Right lobe of liver (tissue), 4 donors: ENCODE measurements at regions not wholly inside any gene's neighbourhood (a gene's known extent, or its start where the extent isn't known, plus 50 kb on each side); places are given as distances from the start of the nearest gene placed in this dataset.

Experiments used
- POLR2A ChIP-seq: fragments of 450-650 bp; IDR thresholded peaks from one replicate; pipeline ENCODE4 v1.6.1; 2017; ENCODE audit warnings: antibody characterized with exemption, mild to moderate bottlenecking
- TF ChIP-seq, protein P1 (sequence below), 4 donors: fragments of 200-600 bp in 3 of 4; fragments of 450-650 bp in 1 of 4; IDR thresholded peaks; one replicate each; pipeline versions ENCODE4 v1.5.1 to v1.8.0; 2016 to 2022; ENCODE audit warnings: antibody characterized with exemption in 4 of 4, mild to moderate bottlenecking in 2 of 4
- donor health status: DM: no; HTN: no; CAD: no.
- donor health status: DM: no; HTN: no; CAD: no.
- donor health status: DM: no; HTN: yes; CAD: no.

GRCh38 chr6:47413752-47414422 is 63.7 kb upstream of the CD2AP start:
- TF ChIP-seq, protein P1, sequence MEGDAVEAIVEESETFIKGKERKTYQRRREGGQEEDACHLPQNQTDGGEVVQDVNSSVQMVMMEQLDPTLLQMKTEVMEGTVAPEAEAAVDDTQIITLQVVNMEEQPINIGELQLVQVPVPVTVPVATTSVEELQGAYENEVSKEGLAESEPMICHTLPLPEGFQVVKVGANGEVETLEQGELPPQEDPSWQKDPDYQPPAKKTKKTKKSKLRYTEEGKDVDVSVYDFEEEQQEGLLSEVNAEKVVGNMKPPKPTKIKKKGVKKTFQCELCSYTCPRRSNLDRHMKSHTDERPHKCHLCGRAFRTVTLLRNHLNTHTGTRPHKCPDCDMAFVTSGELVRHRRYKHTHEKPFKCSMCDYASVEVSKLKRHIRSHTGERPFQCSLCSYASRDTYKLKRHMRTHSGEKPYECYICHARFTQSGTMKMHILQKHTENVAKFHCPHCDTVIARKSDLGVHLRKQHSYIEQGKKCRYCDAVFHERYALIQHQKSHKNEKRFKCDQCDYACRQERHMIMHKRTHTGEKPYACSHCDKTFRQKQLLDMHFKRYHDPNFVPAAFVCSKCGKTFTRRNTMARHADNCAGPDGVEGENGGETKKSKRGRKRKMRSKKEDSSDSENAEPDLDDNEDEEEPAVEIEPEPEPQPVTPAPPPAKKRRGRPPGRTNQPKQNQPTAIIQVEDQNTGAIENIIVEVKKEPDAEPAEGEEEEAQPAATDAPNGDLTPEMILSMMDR (IDR thresholded peaks at IDR 0.05), result peak; percentile 87 to 94 (median 90)
- TF ChIP-seq POLR2A, result no peak
